ENCODE measurements at regions not wholly inside any gene's neighbourhood (a gene's known extent, or its start where the extent isn't known, plus 50 kb on each side); places are given as distances from the start of the nearest gene placed in this dataset.

GRCh38 chr14:96953087-96953874, 156.1 kb downstream of the VRK1 start:
- TF ChIP-seq CTCF (IDR thresholded peaks at IDR 0.05; ENCODE audit: poor library complexity, severe bottlenecking), result no peak
- TF ChIP-seq EZH2 (IDR thresholded peaks at IDR 0.05; ENCODE audit: borderline replicate concordance, insufficient read depth, low read length, poor library complexity, severe bottlenecking), result no peak
- no peak for TF ChIP-seq MXI1 (conservative IDR thresholded peaks at IDR 0.05; ENCODE audit: poor library complexity, severe bottlenecking)
- no peak for TF ChIP-seq TAF1 (IDR thresholded peaks at IDR 0.05; ENCODE audit: low read depth)

All from neural cell (in vitro differentiated cells).